GM12872 (cell line): ENCODE measurements at regions not wholly inside any gene's neighbourhood (a gene's known extent, or its start where the extent isn't known, plus 50 kb on each side); places are given as distances from the start of the nearest gene placed in this dataset.

Source experiments
- TF ChIP-seq, protein P1 (sequence below): IDR thresholded peaks from 3 replicates; pipeline ENCODE4 v1.5.1; 2011; ENCODE audit warnings: low read depth, mild to moderate bottlenecking, low read length, moderate library complexity; ENCODE audit not compliant: insufficient read depth

- TF ChIP-seq, protein P1, sequence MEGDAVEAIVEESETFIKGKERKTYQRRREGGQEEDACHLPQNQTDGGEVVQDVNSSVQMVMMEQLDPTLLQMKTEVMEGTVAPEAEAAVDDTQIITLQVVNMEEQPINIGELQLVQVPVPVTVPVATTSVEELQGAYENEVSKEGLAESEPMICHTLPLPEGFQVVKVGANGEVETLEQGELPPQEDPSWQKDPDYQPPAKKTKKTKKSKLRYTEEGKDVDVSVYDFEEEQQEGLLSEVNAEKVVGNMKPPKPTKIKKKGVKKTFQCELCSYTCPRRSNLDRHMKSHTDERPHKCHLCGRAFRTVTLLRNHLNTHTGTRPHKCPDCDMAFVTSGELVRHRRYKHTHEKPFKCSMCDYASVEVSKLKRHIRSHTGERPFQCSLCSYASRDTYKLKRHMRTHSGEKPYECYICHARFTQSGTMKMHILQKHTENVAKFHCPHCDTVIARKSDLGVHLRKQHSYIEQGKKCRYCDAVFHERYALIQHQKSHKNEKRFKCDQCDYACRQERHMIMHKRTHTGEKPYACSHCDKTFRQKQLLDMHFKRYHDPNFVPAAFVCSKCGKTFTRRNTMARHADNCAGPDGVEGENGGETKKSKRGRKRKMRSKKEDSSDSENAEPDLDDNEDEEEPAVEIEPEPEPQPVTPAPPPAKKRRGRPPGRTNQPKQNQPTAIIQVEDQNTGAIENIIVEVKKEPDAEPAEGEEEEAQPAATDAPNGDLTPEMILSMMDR: no peak
These were observed 535.7 kb downstream of the COL11A1 start for GRCh38 chr1:102572637-102573036.

- TF ChIP-seq, protein P1: no peak
These were observed 542.1 kb downstream of the COL11A1 start for GRCh38 chr1:102566182-102566581.

DNA sequence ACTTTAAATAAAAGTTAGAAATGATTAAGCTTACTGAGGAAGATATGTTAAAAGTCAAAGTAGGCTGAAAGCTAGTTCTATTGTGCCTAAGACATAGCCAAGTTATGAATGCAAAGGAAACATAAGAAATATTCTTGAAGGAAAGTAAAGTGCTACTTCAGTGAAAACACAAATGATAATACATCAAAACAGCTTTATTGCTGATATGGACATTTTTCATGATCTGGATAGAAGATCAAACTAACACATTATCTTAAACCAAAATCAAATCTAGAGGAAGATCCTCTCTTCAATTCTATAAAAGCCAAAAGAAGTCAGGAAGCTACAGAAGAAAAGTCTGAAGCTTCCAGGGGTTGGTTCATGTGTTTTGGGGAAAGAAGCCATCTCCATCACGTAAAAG lies 545.9 kb downstream of the COL11A1 start:
- TF ChIP-seq, protein P1: no peak

- TF ChIP-seq, protein P1: peak; percentile 68
These were observed 554.1 kb upstream of the OLFM3 start for GRCh38 chr1:102550729-102551384.

- TF ChIP-seq, protein P1: no peak
These were observed 549.5 kb upstream of the OLFM3 start for GRCh38 chr1:102546251-102546650.

GRCh38 chr1:102535829-102536505 lies 539.2 kb upstream of the OLFM3 start:
- TF ChIP-seq, protein P1: no peak

DNA sequence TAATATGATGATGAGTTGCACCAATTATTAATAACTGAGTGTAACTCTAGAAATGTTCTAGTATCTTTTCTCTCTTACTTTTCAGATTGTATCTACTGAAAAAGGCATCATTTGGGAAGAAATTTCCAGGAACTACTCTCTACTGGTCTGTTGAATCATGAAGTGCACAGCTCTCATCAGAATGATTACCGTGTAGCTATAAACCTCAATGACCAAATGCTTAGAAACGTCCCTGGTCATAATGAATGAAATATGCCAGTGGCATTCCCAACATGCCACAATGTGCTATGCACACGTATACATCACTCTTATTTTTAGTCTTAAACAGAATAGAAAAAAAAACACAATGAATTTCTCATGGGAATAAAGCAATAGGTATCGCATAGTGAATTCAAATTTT lies 534.3 kb upstream of the OLFM3 start:
- TF ChIP-seq, protein P1: no peak
